Testis (tissue), 2 donors: ENCODE measurements at regions not wholly inside any gene's neighbourhood (a gene's known extent, or its start where the extent isn't known, plus 50 kb on each side); places are given as distances from the start of the nearest gene placed in this dataset.

Experiments
- POLR2A ChIP-seq: fragments of 450-650 bp; IDR thresholded peaks from one replicate; pipeline ENCODE4 v1.6.1; 2017; ENCODE audit warnings: antibody characterized with exemption, mild to moderate bottlenecking, moderate library complexity
- TF ChIP-seq, protein P1 (sequence below), 3 experiments: fragments of 450-650 bp in 2 of 3; fragments of 200-600 bp in 1 of 3; sonication (generic) in 1 of 3; IDR thresholded peaks; one replicate each; pipeline ENCODE4 v1.5.1; 2016 to 2019; ENCODE audit warnings: antibody characterized with exemption in 3 of 3, mild to moderate bottlenecking in 2 of 3, moderate library complexity in 1 of 3

DNA sequence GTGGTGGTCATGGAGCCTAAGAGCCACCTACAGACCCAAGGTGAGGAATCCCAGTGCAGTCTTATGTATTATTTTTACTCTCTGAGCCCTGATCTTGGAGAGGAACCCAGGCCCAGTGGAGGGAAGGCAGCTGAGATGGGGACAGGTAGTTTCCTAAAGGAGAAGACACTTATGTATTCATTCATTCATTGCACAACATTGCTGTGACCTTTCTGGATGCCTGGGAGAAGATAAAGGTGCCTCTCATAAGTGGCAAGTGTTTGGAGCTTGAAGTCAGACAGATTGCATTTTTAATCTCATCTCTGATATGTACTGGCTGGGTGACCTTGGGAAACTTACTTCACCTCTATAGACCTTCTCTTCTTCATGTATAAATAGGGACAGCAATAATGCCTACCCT, 111.1 kb downstream of the CEBPB start:
- TF ChIP-seq, protein P1, sequence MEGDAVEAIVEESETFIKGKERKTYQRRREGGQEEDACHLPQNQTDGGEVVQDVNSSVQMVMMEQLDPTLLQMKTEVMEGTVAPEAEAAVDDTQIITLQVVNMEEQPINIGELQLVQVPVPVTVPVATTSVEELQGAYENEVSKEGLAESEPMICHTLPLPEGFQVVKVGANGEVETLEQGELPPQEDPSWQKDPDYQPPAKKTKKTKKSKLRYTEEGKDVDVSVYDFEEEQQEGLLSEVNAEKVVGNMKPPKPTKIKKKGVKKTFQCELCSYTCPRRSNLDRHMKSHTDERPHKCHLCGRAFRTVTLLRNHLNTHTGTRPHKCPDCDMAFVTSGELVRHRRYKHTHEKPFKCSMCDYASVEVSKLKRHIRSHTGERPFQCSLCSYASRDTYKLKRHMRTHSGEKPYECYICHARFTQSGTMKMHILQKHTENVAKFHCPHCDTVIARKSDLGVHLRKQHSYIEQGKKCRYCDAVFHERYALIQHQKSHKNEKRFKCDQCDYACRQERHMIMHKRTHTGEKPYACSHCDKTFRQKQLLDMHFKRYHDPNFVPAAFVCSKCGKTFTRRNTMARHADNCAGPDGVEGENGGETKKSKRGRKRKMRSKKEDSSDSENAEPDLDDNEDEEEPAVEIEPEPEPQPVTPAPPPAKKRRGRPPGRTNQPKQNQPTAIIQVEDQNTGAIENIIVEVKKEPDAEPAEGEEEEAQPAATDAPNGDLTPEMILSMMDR (IDR thresholded peaks at IDR 0.05) = no peak
- TF ChIP-seq POLR2A = no peak
